Forelimb muscle (tissue), 1 donor: ENCODE measurements at regions not wholly inside any gene's neighbourhood (a gene's known extent, or its start where the extent isn't known, plus 50 kb on each side); places are given as distances from the start of the nearest gene placed in this dataset.
"Not testable (repeated sequence)": the region's sequence is repeated elsewhere in the genome, so short reads cannot be mapped to it uniquely, and the experiment has no call there.

Experiments used
- DNase-seq: peaks from one replicate; pipeline ENCODE4 v3.0.0-alpha.2; 2013; ENCODE audit warnings: low read depth

DNA sequence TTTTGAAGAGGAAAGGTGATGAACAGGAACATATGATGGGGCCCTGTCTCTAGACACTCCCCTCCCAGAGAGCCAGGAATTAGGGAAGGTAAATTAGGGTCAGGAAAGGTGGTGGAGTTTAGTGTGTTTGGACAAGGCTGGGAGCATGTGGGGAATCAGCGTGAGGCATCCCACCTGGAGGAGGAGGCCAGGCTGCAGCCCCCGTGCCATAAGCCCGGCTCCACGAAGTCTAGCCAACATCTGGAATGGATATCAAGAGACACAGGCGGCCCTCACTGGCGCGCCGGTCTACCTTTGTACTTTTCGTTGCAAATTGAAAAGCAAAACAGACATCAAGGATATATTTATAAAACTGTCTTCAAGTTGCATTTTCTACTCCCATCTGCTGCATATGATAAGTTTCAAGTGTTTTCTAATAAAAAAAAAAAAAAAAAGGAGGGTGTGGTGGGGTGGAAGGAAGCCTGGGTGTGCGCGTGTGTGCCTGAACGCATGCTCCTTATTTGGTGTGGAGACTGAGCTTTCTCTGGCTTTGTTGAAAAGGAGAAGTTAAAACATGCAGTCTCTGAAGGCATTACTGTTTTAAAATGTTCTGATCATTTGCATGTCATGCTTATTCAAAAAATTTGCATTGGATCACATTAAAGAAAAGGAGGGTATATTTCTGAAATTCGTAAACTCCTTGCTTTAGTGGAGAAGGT is 546.7 kb upstream of the ID2 start:
- no peak for DNase-seq

DNA sequence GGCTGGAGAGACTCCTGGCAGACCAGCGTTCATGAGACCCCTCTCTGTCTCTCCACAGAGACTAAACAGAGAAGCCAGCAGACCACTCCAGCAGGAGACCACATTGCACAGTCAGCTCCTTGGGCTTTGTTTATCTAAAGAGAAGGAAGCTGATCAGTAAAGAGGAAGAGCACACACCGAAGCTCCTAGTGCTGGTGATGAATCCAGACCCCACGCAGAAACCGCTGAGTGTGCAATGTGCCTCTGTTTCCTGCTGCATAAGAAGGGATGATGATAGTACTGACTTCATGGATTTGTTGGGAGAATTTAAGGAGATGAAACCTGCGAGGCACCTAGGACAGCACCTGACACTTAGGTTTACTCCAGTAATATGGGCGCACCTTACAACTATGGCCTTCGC is 544.1 kb upstream of the ID2 start:
- no peak for DNase-seq

DNA sequence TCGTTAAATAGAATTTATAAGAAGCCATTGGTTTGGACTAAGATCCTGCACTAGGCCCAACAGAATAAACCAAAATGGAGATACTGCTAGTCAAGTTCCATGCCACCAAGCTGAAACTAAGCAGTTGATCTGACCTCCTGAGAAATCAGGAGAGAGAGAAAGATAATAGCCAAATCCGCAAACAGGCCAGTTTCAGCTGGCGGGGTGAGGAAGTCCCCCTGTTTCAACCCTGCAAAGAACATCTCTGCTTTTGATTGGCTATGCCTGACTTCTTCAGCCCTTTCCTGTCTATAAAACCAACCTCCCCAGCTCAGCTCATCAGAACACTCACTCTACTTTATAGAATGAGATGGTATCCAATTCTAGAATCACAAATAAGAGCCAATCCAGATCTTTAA is 543.3 kb upstream of the ID2 start:
- DNase-seq, result no peak

DNA sequence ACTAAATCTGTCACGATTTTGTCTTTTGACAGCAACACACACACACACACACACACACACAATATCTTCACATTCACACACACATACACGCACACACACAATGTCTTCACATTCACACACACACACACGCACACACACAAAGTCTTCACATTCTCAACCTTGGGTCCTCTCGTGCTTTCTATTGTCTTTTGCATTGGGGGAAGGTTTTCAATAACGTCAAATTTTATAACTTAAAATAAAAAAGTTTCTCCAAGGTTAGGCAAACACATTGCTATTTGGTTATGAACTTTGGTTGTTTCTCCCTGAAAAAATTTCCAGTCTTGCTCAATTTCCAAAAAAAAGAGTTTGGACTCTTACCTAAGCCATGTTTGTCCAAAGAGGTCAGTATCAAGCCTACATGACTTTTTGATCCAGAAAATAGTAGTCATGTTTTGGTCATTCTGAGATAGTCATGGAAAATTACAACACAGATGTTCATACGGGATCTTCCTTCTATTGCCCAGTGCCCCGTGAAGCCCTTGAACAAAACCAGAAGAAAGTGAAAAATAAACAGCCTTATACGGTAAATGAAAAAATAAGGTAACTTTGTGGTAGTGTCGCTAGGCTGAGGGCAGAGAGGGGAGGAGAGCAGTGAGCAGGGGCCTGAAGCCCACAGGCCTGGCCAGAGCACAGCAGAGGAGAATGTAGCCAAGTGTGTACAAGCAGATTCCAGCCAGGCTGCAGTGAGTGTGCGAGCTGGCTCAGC is 542.8 kb upstream of the ID2 start:
- DNase-seq, result no peak

DNA sequence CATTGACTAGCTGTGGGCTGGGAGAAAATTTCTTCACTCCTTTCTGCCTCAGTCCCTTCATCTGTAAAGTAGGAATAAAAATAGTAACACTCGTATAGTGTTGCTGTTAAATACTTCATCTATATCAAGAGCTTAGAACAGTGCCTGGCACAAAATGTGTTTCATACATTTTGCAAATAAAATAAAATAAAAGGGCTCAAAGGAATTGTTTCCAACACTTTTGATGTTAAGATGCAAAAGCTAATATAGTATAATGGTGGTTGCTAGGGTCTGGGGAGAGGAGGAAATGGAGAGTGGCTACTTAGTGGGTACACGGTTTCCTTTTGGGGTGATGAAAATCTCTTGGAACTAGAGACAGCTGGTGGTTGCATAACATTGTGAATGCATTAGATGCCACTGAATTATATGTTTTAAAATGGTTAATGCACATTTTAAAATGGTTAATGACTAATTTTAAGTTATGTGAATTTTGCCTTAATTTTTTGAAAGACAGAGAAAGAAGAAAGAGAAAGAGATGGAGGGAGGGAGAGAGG is 542.1 kb upstream of the ID2 start:
- DNase-seq, result no peak

DNA sequence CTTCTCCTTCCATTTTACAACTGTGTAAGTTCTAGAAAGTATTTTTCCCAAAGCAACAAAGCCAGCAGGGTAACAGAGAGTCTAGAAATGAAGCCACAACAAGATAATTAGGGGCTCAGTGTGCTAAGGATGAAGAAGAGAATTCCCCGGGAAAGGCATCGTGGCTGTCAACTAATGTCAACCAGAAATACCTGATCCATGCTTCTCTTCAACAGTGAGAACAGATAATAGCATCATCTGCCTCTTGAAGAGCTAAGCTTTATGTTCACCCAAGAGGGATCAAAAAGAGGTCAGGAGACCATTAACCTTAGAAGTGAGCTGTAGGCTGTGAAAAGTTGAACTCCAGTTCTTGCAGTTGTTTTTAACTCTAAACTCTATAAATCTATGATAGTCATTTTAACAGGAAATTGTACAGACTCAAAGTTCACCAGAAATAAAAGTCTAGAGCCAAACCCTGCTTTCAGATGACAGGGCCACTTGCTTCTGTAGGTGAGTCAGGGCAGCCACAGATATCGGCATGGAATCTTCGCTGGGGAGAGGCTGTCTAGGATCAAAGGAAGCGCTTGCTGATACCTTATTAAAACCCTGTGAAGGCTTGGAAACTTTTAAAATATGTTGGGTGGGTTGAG is 540.7 kb upstream of the ID2 start:
- no peak for DNase-seq

DNA sequence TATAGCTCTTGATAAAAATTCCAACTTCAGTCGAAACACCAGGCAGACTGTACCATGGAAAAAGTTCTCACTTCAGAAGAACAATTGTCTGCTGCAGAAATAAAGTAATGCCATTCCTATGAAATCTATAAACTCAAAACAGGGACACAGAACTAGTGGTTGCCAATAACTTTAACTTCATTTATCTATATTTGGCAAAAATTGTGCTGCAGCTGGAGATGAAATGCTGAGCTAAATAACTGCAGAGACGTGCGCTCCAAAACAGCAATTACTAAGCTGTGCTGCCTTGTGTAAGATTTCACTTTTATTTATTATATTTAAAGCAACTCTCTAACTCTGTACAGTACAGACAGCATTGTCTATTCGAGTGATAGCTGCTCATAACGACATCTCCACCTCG is 540.1 kb upstream of the ID2 start:
- no peak for DNase-seq

DNA sequence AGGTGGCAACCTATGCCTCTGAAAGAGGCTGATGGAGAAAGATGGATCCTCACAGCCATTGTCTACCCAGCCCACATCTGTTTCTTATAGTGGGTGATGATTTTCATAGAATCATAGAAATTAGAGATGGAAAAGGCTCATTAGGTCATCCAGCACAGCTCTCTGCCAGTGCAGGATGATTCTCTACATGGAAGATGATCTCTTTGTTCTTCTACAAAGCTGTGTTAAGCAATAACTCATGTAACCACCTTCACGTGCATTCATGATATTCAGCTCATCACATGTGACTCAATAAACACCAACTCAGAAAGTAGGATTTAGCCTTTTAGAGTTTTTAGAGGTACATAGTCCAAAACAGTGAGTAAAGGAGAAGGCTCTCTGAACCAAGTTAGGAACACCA is 539.4 kb upstream of the ID2 start:
- DNase-seq, result no peak

DNA sequence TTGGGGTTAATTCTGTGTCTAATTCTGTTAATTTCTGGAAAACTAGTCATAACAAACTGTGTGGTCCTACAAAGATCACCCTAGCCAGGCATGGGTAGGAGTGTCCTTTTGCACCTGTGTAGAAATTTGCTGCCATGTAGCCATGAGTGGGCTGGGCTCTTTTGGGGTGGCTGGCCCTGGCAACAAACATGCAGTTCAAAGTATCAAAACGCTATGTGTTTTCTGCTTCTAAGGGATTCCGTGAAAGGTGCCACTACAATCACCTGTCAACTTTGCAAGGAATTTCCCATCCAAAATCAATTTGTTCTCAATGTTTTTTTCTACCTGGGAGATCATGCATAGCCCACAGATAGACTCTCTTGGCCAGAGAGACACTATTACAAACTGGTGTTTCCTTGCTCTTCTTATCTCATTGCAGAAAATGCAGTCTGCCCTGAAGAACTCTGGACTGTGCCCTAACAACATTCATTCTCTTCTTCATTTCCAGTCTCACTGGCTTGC is 537.7 kb upstream of the ID2 start:
- DNase-seq, result no peak

DNA sequence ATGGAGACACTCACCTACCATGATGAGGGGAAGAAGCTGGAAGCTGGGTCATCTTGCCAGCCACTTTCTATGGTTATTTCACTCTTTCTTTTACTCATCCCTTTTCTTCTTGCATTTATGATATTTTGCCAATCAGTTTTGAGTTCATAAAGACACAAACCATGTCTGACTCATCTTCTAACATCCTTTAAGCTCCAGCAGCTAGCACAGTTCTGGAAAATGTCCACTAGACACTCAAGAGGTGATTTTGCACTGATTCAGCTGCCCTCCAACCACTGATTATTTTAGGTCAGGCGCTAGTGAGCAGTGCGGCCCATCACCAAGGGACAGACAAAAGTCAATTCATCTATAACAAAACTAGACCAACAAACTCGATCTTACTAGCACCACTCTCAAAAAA is 537.1 kb upstream of the ID2 start:
- no peak for DNase-seq

DNA sequence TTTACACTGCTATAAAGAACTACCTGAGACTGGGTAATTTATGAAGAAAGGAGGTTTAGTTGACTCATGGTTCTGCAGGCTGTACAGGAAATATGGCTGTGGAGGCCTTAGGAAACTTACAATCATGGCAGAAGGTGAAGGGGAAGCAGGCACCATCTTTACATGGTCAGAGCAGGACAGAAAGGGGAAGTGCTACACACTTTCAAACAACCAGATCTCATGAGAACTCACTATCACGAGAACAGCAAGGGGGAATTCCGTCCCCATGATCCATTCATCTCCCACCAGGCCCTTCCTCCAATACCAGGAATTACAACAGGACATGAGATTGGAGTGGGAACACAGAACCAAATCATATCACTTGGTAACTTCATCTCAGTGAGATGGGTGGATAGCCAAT is 536.5 kb upstream of the ID2 start:
- not testable (repeated sequence) for DNase-seq

DNA sequence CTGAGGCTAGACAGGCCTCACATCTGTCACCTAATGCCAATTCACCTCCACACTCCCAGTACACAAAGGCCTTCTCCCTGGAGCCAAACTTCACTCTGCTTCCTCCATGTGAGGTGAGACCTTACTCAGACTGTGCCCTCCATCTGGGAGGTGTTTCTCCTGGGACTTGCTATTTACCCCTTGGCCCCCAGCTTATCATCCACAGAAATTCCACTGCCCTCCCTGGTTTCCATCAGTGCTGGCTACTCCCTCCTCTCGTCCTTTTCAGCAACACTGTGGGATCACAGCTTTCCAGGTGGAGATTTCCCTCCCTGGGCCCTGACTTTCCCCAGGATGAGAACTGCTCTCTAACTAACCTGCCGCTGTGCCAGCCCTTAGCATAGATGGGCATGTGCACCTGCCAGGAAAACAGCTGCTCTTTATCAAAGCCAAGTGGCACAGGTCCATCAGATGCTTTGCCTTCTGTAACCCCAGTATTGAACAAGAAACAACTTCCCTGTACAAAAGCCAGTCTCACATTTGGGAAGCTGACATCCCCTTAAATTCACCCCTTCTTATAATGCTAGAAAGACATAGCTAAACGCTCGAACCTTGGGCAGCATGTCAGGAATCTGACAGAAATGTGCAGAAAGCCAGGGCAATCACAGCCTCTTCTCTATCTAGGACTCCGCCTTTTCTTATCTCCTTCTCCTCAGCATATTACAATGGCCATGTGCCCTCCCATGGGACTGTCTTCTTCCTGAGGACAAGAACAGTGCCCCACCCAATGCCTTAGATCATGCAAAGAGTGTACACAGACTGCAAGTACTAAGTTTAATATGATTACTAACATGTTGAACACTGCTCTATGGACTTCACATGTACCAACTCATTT is 535.5 kb upstream of the ID2 start:
- no peak for DNase-seq

DNA sequence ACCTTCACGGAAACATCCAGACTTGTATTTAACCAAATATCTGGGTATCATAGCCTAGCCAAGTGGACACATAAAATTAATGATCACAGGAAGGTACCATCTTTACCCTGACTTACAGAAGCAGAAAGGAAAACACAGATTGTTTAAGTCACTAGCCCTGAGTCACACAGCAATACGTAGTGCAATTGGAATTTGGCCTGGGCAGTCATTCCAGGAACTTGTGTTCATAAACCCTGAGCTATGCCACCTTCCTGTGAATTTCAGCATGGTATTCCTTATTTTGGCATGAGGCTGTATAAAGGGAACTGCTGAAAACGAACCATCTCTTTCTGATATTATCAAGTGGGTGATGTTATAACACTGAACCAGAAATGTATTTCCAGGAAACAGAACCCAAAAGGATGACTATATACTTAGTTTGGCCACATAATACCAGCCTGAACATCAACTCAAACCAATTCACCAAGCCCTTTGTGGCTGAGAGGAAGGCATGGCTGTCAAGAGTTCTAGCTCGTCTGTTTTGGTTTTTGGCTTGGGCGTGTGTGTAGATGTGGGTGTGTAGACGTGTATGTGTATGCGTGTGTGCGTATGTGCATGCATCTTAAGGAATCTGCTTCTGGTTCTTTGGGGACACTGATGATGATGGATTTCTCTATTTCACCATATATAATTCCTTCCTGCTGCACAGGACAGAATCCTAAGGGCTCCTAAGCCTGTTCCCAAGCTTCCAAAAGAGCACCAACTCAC is 533.4 kb upstream of the ID2 start:
- no peak for DNase-seq

DNA sequence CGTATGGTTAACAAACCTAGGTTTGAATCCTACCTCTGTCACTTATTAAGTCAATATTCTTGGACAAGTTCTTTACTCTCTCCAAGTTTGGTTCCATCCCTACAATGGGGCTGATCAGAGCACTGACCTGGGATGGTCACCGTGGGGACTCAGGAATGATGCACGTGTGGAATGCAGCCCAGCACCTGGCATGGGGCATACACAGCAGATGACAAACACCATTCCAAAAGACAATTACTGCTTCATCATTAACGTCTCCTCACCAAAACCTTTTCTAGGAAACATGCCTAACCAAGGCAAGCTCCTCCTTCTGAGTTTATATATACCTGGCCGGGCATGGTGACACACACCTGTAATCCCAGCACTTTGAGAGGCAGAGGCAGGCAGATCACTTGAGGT is 532.9 kb upstream of the ID2 start:
- DNase-seq, result no peak

DNA sequence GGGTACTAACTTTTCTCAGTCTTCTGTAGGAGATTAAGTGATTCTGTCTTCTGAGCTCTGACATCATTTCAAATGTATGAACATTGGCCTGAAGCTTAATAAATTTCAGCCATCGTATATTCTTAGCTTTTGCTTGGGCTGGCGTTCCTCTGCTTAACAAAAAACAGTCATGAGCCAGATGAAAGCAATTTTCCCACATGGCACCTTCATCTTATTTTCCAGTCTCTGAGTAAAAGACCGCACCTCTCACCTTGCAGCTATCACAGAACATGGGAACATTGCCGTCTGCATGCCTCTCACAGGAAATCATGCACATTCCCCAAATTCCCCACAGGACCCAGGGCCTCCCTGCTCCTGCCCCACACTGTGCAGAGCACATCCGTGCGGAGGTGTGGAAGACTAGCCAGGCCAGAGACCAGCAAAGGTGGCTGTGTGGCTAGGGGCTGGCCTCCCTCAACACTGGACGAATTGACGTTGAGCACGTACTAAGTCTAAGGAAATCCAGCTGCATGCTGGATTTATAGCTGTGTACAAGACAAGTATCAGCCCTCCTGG is 531.8 kb upstream of the ID2 start:
- DNase-seq, result no peak

DNA sequence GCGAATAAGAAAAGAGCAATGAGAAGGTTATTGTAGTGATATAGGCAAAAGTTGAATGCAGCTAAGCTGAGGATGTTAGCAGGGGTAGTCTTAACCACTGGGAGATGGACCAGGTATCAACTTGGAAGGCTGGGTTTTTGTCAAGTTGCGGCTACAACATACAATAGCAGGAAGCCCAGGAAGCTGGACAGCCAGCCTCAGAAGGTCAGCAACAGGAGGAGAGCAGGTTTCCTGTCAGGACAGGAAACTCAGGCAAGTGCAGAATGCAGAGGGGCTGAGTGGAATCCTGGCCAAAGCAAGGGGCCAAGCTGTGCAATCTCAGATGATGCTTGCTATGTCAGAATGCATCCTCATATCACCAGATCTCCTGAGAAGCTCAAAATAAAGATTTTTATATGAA is 530.0 kb upstream of the ID2 start:
- no peak for DNase-seq

DNA sequence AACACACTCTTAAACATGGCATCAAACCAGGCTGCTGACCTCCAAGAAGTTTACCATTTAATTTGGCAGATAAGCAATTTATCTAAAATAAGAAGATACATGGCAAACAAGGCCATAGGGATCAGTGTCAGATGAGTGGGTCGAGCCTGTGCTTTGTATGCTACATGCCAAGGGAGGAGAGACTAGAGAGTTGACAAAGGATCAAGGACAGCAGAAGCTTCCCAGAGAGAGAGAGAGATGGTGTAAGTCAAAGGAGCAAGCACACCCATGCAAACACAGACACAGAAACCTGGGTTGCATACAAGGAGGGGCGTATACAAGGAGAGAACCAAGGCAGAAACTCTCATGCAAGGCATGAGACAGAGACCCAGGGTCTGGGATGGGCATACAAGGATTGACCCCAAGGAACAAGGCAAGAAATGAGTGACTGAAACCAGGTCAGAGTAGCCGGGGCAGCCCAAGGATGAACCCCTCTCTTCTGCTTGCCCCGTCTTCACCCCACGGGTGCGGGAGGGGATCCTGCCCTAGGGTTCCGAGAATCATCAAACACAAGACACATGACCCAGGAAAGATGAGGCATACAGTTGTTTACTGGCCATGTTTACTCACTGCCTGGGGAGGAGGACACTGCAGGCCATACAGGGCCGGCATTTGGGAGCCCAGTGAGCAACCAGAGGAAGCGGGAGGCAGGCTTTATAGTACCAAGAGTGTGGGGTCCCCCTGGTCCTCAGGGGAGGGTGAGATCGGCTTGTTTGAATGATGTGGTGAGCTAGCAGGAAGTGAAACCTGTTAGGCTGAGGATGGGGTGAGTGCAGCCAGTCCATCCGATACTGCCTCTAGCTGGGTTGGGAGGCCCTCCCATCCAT is 529.2 kb upstream of the ID2 start:
- DNase-seq, result no peak

DNA sequence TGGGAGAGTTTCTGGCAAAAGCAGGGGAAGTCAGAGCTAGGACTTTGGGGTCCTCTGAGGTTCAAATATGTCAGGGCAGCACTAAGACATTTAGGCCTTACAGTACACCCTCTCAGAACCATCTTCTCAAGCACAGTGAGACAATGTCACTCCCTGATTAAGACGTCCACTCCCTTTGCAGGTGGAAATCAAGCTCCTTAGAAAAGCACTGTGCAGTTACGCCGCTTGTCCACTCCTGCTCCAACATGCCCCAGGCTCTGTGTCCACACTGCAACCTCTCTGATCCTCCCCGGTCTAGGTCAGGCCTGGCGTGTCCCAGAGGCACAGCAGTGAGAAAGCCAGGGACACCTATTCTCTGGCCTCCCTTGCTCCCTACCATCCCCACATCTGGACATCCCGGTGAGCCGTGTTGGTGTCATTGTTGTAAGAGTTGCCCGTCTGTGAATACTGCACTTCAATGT is 528.6 kb upstream of the ID2 start:
- no peak for DNase-seq

DNA sequence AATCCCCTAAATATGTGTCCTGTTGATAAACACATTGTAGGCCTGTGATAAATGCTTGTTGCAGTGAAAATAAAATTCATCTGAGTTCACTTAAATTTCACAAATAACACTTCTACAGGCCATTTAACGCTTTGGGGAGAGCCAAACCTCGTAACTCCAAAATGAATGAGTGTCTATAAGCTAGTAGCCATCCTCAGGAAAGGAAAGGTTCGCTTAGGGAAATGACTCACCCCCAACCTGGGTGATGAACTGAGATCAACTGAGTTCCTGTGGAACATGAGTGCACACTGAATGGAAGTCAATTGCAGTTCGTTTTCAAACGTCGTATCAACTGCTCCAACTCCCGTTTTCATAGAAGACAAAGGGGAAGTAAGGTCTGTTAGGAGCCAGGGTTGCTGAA is 527.6 kb upstream of the ID2 start:
- DNase-seq, result no peak

DNA sequence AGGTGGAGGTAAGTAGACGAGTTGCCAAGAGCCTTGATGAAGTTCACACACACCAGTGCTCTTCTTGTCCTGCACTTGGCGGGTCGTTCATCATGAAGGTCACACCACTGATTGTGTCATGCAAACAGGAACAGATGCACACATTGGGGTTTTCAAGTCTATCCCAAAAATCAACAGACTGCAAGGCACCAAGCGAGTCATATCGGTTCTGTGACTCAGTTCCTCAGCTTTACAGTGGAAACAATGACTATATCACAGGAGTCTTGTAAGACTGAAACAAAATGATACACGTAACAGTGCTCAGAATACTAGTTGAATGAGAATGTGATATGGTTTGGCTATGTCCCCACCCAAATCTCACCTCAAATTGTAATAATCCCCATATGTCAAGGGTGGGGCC is 526.9 kb upstream of the ID2 start:
- no peak for DNase-seq
